HG02759 (cell line): ENCODE measurements at regions not wholly inside any gene's neighbourhood (a gene's known extent, or its start where the extent isn't known, plus 50 kb on each side); places are given as distances from the start of the nearest gene placed in this dataset.

Experiments used
- ATAC-seq: cut with Tn5 transposase; IDR thresholded peaks from one replicate; pipeline ENCODE4 v1.9.1; 2021; ENCODE audit warnings: mild to moderate bottlenecking, moderate library complexity; ENCODE audit not compliant: unreplicated experiment

GRCh38 chr10:131621784-131622624, 278.8 kb upstream of the PPP2R2D start:
- no peak for ATAC-seq

GRCh38 chr10:131625041-131625440, 275.8 kb upstream of the PPP2R2D start:
- ATAC-seq = no peak

GRCh38 chr10:131626274-131626673, 274.5 kb upstream of the PPP2R2D start:
- ATAC-seq = no peak

- no peak for ATAC-seq
Measured at GRCh38 chr10:131629026-131629770, 271.6 kb upstream of the PPP2R2D start.

GRCh38 chr10:131630772-131631258, 270.0 kb upstream of the PPP2R2D start:
- ATAC-seq = no peak

GRCh38 chr10:131631619-131632018, 269.2 kb upstream of the PPP2R2D start:
- no peak for ATAC-seq

GRCh38 chr10:131635564-131636015, 265.2 kb upstream of the PPP2R2D start:
- no peak for ATAC-seq

- no peak for ATAC-seq
Measured at GRCh38 chr10:131636116-131636515, 264.7 kb upstream of the PPP2R2D start.

- no peak for ATAC-seq
Measured at GRCh38 chr10:131636841-131637724, 263.7 kb upstream of the PPP2R2D start.

- no peak for ATAC-seq
Measured at GRCh38 chr10:131638049-131638879, 262.5 kb upstream of the PPP2R2D start.

- no peak for ATAC-seq
Measured at GRCh38 chr10:131638880-131639278, 261.9 kb upstream of the PPP2R2D start.

- ATAC-seq = no peak
Measured at GRCh38 chr10:131640045-131640644, 260.7 kb upstream of the PPP2R2D start.

- ATAC-seq = peak; percentile 99
Measured at GRCh38 chr10:131641231-131641630, 259.6 kb upstream of the PPP2R2D start.

- no peak for ATAC-seq
Measured at GRCh38 chr10:131641898-131642297, 258.9 kb upstream of the PPP2R2D start.

- ATAC-seq = no peak
Measured at GRCh38 chr10:131642966-131643365, 257.8 kb upstream of the PPP2R2D start.

- no peak for ATAC-seq
Measured at GRCh38 chr10:131644289-131644688, 256.5 kb upstream of the PPP2R2D start.

- no peak for ATAC-seq
Measured at GRCh38 chr10:131644864-131645658, 255.7 kb upstream of the PPP2R2D start.

GRCh38 chr10:131645756-131646155, 255.1 kb upstream of the PPP2R2D start:
- no peak for ATAC-seq
